ENCODE measurements at regions not wholly inside any gene's neighbourhood (a gene's known extent, or its start where the extent isn't known, plus 50 kb on each side); places are given as distances from the start of the nearest gene placed in this dataset.
"Not testable (repeated sequence)": the region's sequence is repeated elsewhere in the genome, so short reads cannot be mapped to it uniquely, and the experiment has no call there.

DNA sequence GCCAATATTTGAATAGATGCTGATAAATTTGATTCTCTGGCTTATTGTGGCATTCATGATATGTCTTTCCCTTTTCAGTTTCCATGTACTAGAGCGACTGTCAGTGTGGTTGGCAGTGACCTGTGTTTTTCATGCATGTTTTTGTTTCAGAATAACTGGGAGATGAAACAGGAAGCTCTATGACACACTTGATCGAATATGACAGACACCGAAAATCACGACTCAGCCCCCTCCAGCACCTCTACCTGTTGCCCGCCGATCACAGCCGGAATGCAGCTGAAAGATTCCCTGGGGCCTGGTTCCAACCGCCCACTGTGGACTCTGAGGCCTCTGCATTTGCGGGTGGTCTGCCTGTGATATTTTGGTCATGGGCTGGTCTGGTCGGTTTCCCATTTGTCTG is 226.8 kb upstream of the PLGLB2 start:
- H3K9me3 ChIP-seq; H3K4me1 ChIP-seq; DNase-seq; intact Hi-C loops (cut with DNase I); H3K4me3 ChIP-seq; H3K27me3 ChIP-seq; H3K36me3 ChIP-seq; H3K27ac ChIP-seq: not testable (repeated sequence)
- WGBS, 2 donors, result 62 to 92% methylated on average over 9 of the region's 10 CpGs

DNA sequence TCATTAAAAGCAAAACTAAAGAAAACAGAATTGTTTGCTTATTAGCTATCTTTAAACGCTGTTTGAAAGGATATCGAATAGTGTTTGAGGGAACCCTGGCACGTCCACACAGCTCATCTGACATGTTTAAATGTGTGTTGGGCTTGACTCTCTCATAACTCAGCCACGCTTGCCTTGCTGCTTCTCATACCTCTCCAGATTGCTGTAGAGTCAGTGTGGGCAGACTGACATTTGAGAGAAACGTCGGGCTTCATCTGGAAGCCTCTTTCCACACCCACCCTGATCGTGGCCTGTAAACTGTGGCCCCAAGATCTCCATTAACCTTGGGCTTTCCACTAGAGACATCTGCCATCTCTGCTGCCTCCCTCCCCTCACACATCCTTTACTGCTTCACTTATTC is 226.4 kb upstream of the PLGLB2 start:
- H3K4me1 ChIP-seq, result not testable (repeated sequence)

DNA sequence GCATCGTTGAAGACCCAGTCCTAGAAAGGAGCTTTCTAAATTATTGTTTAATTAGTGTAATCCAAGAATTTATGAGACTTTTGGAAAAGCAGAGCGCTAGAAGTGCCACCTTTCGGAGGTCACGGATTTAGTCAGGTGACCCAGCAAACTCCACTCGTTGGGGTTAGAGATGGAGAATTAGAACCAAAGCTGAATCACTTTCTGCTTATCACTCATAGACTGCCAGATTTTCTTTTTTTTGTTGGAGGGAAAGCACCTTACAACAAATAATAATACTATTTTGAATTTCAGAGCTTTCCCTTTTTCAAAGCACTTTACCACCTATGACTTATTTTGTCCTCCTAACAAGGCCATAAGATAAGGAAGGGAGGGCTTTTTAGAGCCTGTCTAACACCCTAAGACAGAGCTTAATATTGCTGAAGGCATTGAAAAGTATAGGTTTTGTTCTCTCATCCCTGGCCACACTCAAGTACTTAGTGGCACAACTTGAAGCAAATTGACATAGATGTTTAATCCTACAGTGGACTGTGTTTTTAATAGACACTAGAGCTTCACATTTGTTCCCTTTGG is 223.2 kb upstream of the PLGLB2 start:
- intact Hi-C loops (cut with DNase I); H3K4me1 ChIP-seq; H3K36me3 ChIP-seq; H3K9me3 ChIP-seq; H3K4me3 ChIP-seq; H3K27ac ChIP-seq; H3K27me3 ChIP-seq; DNase-seq: not testable (repeated sequence)
- WGBS, 2 donors, result 78 to 82% methylated on average over 5 of the region's 5 CpGs

More for the DNA sequence above, 226.4 kb upstream of the PLGLB2 start:
- H3K36me3 ChIP-seq; DNase-seq; H3K4me3 ChIP-seq; H3K27ac ChIP-seq; H3K27me3 ChIP-seq; H3K9me3 ChIP-seq; intact Hi-C loops (cut with DNase I): not testable (repeated sequence)
- 71 to 83% methylated on average over 6 to 7 of the region's 7 CpGs for WGBS, 2 donors

DNA sequence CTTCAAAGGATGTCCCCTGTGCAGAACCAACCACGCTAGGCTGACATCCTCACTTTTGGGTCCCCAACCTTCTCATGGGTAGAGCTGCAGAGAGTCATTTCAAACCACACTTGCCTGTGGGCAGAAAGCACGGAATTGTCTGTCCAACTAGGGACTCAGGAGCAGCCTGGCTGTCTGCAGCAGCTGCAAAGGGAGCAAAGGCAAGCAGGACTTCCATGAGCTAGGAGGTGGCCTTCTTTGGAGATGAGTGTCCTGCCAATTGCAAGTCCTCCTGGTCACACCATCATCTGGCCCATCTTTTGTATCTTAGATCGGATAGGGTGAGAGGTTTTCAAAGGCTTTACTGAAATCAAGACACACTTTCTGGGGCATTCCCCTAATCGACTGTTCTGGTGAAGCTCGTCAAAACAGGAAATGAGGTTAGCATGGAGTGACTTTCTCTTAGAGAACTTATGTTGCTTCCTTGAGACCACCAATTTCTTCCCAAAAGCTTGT is 222.3 kb upstream of the PLGLB2 start:
- H3K27ac ChIP-seq; H3K4me1 ChIP-seq; H3K4me3 ChIP-seq; H3K27me3 ChIP-seq; DNase-seq; H3K36me3 ChIP-seq; H3K9me3 ChIP-seq; intact Hi-C loops (cut with DNase I): not testable (repeated sequence)
- 62 to 82% methylated on average over 4 of the region's 5 CpGs for WGBS, 2 donors

DNA sequence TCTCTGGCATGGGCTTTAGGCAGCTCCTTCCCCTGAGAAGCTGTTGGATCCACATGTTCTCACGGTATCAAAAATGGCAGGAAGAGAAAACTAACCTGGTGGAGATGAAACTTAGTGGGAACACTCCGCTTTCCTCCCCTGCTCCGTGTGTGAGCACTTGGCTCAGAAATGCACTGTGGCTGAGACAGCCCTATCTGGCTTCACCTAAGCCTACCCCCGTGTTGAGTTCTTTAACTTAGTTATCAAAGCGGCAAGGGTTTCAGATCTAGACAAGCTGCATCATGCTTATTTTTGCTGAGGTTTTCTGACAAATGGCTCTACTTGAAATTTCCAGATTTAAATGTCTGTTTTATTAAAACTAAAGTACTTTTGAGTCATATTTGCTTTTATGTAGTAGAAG is 221.6 kb upstream of the PLGLB2 start:
- H3K4me1 ChIP-seq; intact Hi-C loops (cut with DNase I); H3K27me3 ChIP-seq; H3K9me3 ChIP-seq; DNase-seq; H3K36me3 ChIP-seq; H3K4me3 ChIP-seq; H3K27ac ChIP-seq: not testable (repeated sequence)
- 75 to 89% methylated on average over 3 of the region's 5 CpGs for WGBS, 2 donors

DNA sequence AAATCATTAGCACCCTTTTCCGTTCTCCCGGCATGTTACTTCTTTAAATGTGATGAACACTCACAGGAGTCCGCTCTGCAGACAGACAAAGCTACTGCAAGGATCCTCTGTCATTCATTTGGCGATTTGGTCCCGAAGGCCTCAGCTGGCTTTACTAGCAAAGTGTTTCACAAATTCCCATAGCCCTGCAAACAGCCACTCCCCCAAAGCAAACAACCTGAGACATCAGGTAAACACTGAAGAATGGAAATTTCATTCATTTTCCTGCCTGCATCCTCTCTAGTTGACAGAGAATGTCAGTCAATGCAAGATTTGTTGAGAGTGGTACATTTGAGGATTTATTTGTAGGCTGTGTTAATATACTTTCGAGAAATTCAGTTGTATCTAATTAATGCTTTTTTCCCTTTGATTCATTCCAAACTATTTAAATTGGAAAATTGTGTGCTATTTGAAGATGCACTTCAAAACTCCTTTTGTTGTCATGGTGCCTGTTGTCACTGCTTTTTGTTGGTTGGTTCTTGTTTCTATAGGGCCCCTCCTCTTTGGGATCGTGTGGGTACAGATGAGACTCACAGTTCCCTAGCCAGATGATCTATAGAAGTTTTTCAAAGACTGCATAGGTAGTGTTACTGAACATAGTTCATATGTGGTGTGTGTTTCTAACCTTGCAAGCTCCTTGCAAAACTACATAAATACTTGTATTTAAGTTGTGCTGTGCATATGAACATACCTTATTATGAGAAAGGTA is 215.7 kb upstream of the PLGLB2 start:
- H3K27ac ChIP-seq; H3K9me3 ChIP-seq; DNase-seq; H3K4me1 ChIP-seq; intact Hi-C loops (cut with DNase I); H3K4me3 ChIP-seq; H3K36me3 ChIP-seq; H3K27me3 ChIP-seq: not testable (repeated sequence)
- 37 to 77% methylated on average over 5 of the region's 7 CpGs for WGBS, 2 donors

DNA sequence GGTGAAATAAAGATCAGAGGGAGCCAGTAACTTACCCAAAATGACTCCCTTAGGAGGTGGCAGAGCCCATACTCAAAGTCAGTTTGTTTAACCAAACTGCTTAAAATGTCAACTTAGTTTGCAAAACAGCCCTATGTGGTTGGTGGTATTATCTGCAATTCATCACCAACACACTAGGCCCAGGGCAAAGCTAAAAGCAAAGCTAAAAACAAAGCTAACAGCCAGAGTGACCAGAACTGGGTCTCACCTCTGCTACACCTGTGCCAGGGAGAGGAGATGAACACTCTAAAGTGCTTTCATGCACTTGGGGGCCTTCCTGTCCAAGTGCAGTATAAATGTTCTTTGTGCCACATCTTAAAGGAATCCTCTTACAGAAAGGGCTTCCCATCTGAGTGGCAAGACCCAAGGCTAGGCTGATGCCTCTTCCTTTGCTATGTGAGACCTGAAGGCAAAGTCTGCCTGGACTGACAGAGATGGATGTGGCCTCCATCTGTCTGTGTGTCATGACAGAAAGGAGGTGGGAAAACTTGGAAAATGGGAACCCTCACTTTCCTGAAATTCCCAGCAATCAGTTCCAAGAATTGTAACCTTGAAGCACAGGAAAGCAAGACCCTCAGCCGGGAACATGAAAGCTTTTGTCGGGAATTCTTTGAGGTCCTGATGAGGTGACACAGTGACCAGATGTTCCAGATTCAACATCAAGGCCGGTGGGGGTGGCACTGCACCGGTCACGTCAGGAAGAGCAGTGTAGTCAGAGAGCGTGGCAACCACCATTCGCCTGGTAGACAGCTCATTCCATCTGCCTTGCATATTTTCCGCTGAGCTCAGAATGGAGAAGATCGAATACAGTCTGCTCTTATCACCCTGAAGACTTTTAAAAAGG is 214.3 kb upstream of the PLGLB2 start:
- H3K9me3 ChIP-seq; H3K4me1 ChIP-seq; H3K36me3 ChIP-seq; H3K4me3 ChIP-seq; H3K27ac ChIP-seq; intact Hi-C loops (cut with DNase I); H3K27me3 ChIP-seq; DNase-seq: not testable (repeated sequence)
- WGBS, 2 donors, result 39 to 60% methylated on average over 5 to 8 of the region's 9 CpGs

DNA sequence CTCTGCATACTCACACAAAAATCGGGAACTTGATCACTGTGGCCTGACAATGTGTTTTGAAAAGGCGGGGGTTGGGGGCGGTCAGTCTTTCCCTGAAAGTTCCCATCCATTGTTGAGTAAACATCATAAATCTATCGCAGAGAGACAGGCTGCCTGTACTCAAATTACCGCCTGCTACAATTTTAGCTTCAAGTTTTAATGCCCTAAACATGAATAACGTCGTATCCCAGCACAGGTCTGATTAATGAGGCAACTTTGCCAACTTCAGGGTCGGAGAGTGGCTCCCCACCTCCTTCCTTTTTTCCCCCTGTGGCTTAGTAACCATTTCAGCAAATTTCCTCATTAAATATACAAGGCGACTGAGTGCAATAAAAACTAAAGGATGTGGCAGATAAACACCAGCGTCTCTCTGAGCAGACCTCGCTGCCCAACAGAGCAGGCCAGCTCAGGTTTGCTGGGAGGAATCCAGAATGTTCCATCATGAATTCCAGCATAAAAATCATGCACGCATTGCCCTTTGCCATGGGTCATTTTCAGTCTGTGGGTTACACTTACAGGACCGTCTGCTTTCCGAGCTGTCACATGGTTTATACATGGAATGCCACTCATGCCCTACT is 213.5 kb upstream of the PLGLB2 start:
- H3K36me3 ChIP-seq; H3K9me3 ChIP-seq; intact Hi-C loops (cut with DNase I); H3K27me3 ChIP-seq; DNase-seq; H3K4me3 ChIP-seq; H3K27ac ChIP-seq; H3K4me1 ChIP-seq: not testable (repeated sequence)
- 58% methylated on average over 7 of the region's 14 CpGs; no CpG with 5 or more reads in 1 of the 2 donors for WGBS, 2 donors

DNA sequence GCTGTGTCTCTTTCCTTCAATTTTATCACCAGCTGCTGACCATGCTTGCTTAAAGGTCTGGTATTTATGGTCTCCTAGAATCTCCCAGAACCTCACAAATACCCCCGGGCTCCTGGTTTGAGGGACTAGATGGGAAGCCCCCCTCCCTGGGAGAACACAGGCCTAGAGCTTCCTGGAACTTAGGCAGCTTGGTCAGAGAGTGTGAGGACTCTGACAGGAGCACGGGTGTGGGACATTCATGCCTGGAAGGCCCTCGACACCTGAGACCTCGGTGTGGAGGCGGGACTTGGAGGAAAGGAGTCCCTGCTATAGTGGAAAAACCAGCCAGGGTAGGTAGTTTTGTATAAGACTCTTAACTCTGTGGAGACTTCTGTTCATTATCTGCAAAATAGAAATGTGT is 211.5 kb upstream of the PLGLB2 start:
- intact Hi-C loops (cut with DNase I); DNase-seq; H3K4me3 ChIP-seq; H3K27ac ChIP-seq; H3K36me3 ChIP-seq; H3K27me3 ChIP-seq; H3K4me1 ChIP-seq; H3K9me3 ChIP-seq: not testable (repeated sequence)
- WGBS, 2 donors, result 52 to 76% methylated on average over 2 to 5 of the region's 5 CpGs

DNA sequence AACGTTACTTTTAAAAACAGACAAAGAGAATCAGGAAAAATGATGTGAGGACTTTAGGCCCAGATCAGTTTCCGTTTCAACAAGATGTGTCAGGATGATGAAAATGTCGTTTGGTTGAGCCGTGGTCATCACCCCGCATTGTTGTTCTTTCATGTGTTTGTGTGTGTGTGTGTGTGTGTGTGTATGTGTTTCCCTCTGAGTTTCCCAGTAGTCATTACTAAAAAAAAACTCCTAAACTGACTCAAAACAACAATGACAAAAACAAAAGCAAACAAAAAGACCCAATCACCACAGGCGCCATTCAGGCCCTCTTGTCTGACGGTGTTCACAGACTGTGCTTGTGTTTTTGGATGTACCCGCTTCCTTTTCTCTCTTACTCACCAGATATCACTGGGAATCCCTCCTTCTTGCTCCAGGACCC is 210.6 kb upstream of the PLGLB2 start:
- WGBS, 2 donors, result 74 to 84% methylated on average over 4 to 8 of the region's 8 CpGs
- DNase-seq; intact Hi-C loops (cut with DNase I); H3K36me3 ChIP-seq; H3K4me3 ChIP-seq; H3K27me3 ChIP-seq; H3K27ac ChIP-seq; H3K4me1 ChIP-seq; H3K9me3 ChIP-seq: not testable (repeated sequence)

DNA sequence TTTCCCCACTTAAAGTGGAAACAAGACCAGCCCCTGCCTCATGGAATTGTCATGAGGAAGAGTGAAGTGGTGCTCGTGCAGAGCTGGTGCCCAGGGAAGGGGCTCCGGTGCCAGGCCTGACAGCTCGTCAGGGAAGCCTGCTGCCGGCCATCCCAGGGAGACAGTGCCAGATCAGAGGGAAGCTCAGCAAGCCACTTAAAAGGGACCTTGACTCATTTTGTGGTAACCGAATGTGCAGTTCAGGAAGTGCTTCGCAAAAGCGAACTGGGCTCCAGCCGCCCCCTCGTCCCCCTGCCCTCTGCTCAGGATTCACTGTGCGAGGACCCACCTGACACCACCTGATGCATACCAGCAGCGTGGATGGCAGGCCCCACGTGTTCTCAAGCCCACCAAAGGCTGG is 209.6 kb upstream of the PLGLB2 start:
- H3K9me3 ChIP-seq; intact Hi-C loops (cut with DNase I); DNase-seq; H3K27ac ChIP-seq; H3K4me3 ChIP-seq; H3K27me3 ChIP-seq; H3K4me1 ChIP-seq; H3K36me3 ChIP-seq: not testable (repeated sequence)
- 66 to 91% methylated on average over 4 of the region's 12 CpGs for WGBS, 2 donors

DNA sequence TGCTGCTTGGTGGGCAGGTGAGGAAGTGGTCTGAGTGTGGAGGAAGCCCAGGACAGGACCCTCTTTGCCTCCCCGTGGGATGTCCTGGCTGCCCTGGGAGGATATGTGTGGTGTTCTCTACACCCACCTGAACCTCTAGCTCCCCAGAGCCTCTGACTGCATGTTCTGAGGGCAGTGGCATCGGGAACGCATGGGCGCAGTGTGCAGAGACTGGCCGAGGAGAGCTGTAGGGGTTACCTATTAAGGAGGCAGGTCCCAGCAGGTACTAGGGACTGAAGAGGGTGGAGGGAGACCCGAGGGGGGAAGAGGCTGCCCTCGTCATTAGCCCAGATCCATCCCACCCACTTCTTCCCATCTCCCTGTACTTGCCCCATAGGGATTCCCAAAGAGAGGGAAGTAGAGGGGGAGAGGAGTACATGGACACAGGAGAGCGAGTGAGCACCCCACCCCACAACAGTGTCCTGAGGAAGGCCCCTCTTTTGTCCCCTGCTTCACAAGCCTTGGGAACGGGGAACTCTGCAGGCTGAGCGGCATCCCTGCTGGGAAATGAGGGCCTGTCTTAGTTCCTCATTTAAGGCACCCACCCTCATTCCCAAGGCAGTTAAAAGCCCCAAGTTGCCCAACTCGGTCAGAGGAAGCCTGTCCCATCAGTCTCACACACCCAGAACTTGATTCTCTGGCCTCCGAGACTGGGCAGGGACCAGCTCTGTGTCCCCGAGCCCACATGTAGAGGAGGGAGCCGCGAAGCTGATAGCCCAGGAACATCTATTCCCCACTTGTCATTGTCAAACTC is 208.5 kb upstream of the PLGLB2 start:
- H3K27ac ChIP-seq; H3K36me3 ChIP-seq; intact Hi-C loops (cut with DNase I); H3K27me3 ChIP-seq; DNase-seq; H3K9me3 ChIP-seq; H3K4me1 ChIP-seq; H3K4me3 ChIP-seq: not testable (repeated sequence)
- WGBS, 2 donors, result 93 to 94% methylated on average over 11 of the region's 15 CpGs
